ENCODE measurements at regions not wholly inside any gene's neighbourhood (a gene's known extent, or its start where the extent isn't known, plus 50 kb on each side); places are given as distances from the start of the nearest gene placed in this dataset.

DNA sequence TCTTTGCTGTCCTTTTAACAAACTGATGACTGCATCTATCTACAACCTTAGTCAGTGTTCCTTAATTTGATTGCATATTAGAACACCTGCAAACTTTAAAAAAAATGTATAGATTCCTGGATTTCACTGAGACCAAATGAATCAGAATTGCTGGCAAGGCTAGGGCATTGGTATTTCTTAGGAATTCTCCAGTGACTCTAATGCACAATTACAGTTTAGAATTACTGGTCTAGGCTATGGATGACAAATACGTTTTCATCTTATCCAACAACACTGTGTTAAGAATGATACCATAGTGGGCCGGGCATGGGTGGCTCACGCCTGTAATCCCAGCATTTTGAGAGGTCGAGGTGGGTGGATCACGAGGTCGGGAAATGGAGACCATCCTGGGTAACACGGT is 545.9 kb upstream of the RIOK2 start:
- Mint-ChIP-seq H3K9me3 (peaks cover 15% of the 10 kb centered on the region), H3K4me3 (no peak overlapping the region), H3K27ac (no peak overlapping the region), H3K4me1 (no peaks in the 10 kb centered on the region), H3K36me3 (peaks cover 6% of the 10 kb centered on the region), H3K27me3 (ENCODE audit: low read depth) (no peaks in the 10 kb centered on the region)
- DNase-seq (ENCODE audit: low spot score) (no peak), ATAC-seq (no peak)
- no peak for TF ChIP-seq PRRX2 (CRISPR knock-in tag; IDR thresholded peaks at IDR 0.05)
- TF ChIP-seq ZNF232 (CRISPR knock-in tag; IDR thresholded peaks at IDR 0.05), result no peak
- TF ChIP-seq, protein P1, sequence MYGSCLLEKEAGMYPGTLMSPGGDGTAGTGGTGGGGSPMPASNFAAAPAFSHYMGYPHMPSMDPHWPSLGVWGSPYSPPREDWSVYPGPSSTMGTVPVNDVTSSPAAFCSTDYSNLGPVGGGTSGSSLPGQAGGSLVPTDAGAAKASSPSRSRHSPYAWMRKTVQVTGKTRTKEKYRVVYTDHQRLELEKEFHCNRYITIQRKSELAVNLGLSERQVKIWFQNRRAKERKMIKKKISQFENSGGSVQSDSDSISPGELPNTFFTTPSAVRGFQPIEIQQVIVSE (CRISPR knock-in tag; IDR thresholded peaks at IDR 0.05; ENCODE audit: borderline replicate concordance), result no peak
- TF ChIP-seq SMAD3 (CRISPR knock-in tag; IDR thresholded peaks at IDR 0.05; ENCODE audit: borderline replicate concordance), result no peak
- TF ChIP-seq, protein P2, sequence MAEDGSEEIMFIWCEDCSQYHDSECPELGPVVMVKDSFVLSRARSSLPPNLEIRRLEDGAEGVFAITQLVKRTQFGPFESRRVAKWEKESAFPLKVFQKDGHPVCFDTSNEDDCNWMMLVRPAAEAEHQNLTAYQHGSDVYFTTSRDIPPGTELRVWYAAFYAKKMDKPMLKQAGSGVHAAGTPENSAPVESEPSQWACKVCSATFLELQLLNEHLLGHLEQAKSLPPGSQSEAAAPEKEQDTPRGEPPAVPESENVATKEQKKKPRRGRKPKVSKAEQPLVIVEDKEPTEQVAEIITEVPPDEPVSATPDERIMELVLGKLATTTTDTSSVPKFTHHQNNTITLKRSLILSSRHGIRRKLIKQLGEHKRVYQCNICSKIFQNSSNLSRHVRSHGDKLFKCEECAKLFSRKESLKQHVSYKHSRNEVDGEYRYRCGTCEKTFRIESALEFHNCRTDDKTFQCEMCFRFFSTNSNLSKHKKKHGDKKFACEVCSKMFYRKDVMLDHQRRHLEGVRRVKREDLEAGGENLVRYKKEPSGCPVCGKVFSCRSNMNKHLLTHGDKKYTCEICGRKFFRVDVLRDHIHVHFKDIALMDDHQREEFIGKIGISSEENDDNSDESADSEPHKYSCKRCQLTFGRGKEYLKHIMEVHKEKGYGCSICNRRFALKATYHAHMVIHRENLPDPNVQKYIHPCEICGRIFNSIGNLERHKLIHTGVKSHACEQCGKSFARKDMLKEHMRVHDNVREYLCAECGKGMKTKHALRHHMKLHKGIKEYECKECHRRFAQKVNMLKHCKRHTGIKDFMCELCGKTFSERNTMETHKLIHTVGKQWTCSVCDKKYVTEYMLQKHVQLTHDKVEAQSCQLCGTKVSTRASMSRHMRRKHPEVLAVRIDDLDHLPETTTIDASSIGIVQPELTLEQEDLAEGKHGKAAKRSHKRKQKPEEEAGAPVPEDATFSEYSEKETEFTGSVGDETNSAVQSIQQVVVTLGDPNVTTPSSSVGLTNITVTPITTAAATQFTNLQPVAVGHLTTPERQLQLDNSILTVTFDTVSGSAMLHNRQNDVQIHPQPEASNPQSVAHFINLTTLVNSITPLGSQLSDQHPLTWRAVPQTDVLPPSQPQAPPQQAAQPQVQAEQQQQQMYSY (CRISPR knock-in tag; IDR thresholded peaks at IDR 0.05), result no peak
- CTCF ChIA-PET, result no interaction called here
- POLR2A ChIA-PET, result no interaction called here

DNA sequence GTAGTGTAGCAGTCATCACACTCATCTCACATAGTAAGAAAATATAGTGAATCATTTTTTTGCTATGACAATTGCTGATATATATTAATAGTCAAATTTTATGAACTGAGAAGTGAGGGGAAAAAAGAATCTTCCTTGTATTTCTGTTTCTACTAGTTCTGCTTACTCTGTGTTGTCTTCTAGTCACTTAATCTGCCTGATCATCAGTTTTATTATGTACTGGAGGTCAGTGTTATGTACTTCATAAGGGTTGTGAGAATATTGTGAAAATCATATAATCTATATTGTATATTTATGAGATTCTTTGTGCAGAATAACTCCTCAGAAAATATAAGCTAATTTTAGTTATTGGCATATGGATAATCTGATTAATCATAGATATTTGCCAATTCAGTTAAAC is 546.9 kb upstream of the RIOK2 start:
- no peak overlapping the region for H3K27ac Mint-ChIP-seq
- no peaks in the 10 kb centered on the region for H3K36me3 Mint-ChIP-seq
- no peaks in the 10 kb centered on the region for H3K27me3 Mint-ChIP-seq (ENCODE audit: low read depth)
- H3K4me3 Mint-ChIP-seq, result no peak overlapping the region
- ChIA-PET POLR2A (no interaction called here), CTCF (no interaction called here)
- H3K9me3 Mint-ChIP-seq, result peaks cover 7% of the 10 kb centered on the region
- DNase-seq (ENCODE audit: low spot score), result no peak
- ATAC-seq, result no peak
- no peaks in the 10 kb centered on the region for H3K4me1 Mint-ChIP-seq
- TF ChIP-seq, protein P3, sequence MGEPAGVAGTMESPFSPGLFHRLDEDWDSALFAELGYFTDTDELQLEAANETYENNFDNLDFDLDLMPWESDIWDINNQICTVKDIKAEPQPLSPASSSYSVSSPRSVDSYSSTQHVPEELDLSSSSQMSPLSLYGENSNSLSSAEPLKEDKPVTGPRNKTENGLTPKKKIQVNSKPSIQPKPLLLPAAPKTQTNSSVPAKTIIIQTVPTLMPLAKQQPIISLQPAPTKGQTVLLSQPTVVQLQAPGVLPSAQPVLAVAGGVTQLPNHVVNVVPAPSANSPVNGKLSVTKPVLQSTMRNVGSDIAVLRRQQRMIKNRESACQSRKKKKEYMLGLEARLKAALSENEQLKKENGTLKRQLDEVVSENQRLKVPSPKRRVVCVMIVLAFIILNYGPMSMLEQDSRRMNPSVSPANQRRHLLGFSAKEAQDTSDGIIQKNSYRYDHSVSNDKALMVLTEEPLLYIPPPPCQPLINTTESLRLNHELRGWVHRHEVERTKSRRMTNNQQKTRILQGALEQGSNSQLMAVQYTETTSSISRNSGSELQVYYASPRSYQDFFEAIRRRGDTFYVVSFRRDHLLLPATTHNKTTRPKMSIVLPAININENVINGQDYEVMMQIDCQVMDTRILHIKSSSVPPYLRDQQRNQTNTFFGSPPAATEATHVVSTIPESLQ (CRISPR knock-in tag; IDR thresholded peaks at IDR 0.05), result no peak
- TF ChIP-seq RELA (CRISPR knock-in tag; IDR thresholded peaks at IDR 0.05; ENCODE audit: borderline replicate concordance) (no peak), ZNF416 (CRISPR knock-in tag; IDR thresholded peaks at IDR 0.05) (no peak), NR1H2 (CRISPR knock-in tag; IDR thresholded peaks at IDR 0.05) (no peak), ESRRA (CRISPR knock-in tag; IDR thresholded peaks at IDR 0.05; ENCODE audit: borderline replicate concordance) (no peak), JUN (CRISPR knock-in tag; IDR thresholded peaks at IDR 0.05) (no peak), ZNF671 (CRISPR knock-in tag; IDR thresholded peaks at IDR 0.05) (no peak), ZBTB21 (CRISPR knock-in tag; IDR thresholded peaks at IDR 0.05; ENCODE audit: borderline replicate concordance) (no peak), ZNF263 (CRISPR knock-in tag; IDR thresholded peaks at IDR 0.05; ENCODE audit: low read depth) (no peak), NFE2L1 (CRISPR knock-in tag; IDR thresholded peaks at IDR 0.05) (no peak)
- TF ChIP-seq, protein P4, sequence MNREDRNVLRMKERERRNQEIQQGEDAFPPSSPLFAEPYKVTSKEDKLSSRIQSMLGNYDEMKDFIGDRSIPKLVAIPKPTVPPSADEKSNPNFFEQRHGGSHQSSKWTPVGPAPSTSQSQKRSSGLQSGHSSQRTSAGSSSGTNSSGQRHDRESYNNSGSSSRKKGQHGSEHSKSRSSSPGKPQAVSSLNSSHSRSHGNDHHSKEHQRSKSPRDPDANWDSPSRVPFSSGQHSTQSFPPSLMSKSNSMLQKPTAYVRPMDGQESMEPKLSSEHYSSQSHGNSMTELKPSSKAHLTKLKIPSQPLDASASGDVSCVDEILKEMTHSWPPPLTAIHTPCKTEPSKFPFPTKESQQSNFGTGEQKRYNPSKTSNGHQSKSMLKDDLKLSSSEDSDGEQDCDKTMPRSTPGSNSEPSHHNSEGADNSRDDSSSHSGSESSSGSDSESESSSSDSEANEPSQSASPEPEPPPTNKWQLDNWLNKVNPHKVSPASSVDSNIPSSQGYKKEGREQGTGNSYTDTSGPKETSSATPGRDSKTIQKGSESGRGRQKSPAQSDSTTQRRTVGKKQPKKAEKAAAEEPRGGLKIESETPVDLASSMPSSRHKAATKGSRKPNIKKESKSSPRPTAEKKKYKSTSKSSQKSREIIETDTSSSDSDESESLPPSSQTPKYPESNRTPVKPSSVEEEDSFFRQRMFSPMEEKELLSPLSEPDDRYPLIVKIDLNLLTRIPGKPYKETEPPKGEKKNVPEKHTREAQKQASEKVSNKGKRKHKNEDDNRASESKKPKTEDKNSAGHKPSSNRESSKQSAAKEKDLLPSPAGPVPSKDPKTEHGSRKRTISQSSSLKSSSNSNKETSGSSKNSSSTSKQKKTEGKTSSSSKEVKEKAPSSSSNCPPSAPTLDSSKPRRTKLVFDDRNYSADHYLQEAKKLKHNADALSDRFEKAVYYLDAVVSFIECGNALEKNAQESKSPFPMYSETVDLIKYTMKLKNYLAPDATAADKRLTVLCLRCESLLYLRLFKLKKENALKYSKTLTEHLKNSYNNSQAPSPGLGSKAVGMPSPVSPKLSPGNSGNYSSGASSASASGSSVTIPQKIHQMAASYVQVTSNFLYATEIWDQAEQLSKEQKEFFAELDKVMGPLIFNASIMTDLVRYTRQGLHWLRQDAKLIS (CRISPR knock-in tag; IDR thresholded peaks at IDR 0.05; ENCODE audit: borderline replicate concordance), result no peak
- TF ChIP-seq, protein P5, sequence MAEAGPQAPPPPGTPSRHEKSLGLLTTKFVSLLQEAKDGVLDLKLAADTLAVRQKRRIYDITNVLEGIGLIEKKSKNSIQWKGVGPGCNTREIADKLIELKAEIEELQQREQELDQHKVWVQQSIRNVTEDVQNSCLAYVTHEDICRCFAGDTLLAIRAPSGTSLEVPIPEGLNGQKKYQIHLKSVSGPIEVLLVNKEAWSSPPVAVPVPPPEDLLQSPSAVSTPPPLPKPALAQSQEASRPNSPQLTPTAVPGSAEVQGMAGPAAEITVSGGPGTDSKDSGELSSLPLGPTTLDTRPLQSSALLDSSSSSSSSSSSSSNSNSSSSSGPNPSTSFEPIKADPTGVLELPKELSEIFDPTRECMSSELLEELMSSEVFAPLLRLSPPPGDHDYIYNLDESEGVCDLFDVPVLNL (CRISPR knock-in tag; IDR thresholded peaks at IDR 0.05; ENCODE audit: borderline replicate concordance, low read depth), result no peak
- TF ChIP-seq, protein P6, sequence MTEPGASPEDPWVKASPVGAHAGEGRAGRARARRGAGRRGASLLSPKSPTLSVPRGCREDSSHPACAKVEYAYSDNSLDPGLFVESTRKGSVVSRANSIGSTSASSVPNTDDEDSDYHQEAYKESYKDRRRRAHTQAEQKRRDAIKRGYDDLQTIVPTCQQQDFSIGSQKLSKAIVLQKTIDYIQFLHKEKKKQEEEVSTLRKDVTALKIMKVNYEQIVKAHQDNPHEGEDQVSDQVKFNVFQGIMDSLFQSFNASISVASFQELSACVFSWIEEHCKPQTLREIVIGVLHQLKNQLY (CRISPR knock-in tag; IDR thresholded peaks at IDR 0.05), result no peak
- TF ChIP-seq, protein P7, sequence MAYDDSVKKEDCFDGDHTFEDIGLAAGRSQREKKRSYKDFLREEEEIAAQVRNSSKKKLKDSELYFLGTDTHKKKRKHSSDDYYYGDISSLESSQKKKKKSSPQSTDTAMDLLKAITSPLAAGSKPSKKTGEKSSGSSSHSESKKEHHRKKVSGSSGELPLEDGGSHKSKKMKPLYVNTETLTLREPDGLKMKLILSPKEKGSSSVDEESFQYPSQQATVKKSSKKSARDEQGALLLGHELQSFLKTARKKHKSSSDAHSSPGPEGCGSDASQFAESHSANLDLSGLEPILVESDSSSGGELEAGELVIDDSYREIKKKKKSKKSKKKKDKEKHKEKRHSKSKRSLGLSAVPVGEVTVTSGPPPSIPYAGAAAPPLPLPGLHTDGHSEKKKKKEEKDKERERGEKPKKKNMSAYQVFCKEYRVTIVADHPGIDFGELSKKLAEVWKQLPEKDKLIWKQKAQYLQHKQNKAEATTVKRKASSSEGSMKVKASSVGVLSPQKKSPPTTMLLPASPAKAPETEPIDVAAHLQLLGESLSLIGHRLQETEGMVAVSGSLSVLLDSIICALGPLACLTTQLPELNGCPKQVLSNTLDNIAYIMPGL (CRISPR knock-in tag; IDR thresholded peaks at IDR 0.05), result no peak
- TF ChIP-seq, protein P8, sequence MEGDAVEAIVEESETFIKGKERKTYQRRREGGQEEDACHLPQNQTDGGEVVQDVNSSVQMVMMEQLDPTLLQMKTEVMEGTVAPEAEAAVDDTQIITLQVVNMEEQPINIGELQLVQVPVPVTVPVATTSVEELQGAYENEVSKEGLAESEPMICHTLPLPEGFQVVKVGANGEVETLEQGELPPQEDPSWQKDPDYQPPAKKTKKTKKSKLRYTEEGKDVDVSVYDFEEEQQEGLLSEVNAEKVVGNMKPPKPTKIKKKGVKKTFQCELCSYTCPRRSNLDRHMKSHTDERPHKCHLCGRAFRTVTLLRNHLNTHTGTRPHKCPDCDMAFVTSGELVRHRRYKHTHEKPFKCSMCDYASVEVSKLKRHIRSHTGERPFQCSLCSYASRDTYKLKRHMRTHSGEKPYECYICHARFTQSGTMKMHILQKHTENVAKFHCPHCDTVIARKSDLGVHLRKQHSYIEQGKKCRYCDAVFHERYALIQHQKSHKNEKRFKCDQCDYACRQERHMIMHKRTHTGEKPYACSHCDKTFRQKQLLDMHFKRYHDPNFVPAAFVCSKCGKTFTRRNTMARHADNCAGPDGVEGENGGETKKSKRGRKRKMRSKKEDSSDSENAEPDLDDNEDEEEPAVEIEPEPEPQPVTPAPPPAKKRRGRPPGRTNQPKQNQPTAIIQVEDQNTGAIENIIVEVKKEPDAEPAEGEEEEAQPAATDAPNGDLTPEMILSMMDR (IDR thresholded peaks at IDR 0.05), result no peak

All from WTC11 (cell line).